ENCODE measurements at regions not wholly inside any gene's neighbourhood (a gene's known extent, or its start where the extent isn't known, plus 50 kb on each side); places are given as distances from the start of the nearest gene placed in this dataset.

DNA sequence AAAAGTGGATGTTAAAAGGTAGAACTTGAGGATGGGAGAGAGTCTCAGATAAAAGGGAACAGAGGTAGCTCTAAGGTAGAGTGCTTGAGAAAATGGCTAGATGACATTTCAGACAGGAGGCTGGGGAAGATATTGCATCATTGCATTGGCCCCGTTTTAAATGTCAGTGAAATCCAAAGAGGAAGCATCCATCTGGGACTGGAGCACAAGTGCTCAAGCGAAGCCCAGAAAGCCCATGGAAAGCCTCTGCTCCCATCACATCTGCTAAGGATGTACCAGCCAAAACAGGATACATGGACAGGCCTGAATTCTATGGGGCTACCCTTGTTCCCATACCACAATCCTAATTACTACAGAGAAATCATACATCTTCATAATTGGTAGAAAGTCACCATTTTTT, 581.5 kb upstream of the TMEM132C start:
- H3K23ac ChIP-seq (ENCODE audit: low read depth, low read length, poor library complexity), result no peak overlapping the region
- no peak for DNase-seq (ENCODE audit: low spot score)
- WGBS, 2 donors (ENCODE audit: extremely low coverage in 2 of 2, insufficient read length in 2 of 2, insufficient replicate concordance in 1 of 2), result no CpG with 5 or more reads among the region's 2 CpGs

DNA sequence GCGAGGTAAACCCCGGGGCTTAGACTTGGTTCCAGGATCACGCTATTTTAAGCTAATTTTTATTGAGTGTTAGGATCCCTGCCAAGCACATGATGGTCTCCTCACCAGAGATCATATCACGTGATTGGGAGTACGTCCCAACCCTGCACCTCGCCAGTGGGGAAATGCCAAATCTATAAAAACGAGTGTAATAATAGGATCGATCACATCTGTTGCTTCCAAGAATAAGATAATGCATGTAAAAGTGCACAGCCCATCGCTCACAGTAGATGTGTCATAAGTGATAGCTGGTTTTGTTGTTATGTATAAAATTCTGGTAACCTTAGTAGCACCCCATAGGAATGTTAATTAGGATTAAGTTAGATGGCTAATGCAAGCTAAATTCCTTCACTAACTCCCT, 581.0 kb upstream of the TMEM132C start:
- no peak overlapping the region for H3K4me2 ChIP-seq (ENCODE audit: insufficient read depth, low read length, poor library complexity, severe bottlenecking)
- no peak overlapping the region for H3K14ac ChIP-seq (ENCODE audit: low read length)
- H3K18ac ChIP-seq (ENCODE audit: low read length), result no peak overlapping the region
- no peak overlapping the region for H3K27ac ChIP-seq (replicated peaks; ENCODE audit: low read length)
- H2BK12ac ChIP-seq (ENCODE audit: low read length), result no peak overlapping the region
- H4K91ac ChIP-seq (ENCODE audit: low read depth, low read length, poor library complexity), result no peak overlapping the region
- DNase-seq (ENCODE audit: low spot score), result no peak
- no peak overlapping the region for H3K9ac ChIP-seq (ENCODE audit: low read depth, low read length, poor library complexity)
- no CpG with 5 or more reads among the region's 9 CpGs for WGBS, 2 donors (ENCODE audit: extremely low coverage in 2 of 2, insufficient read length in 2 of 2, insufficient replicate concordance in 1 of 2)
- no peak overlapping the region for H2BK5ac ChIP-seq (ENCODE audit: low read length)
- no peaks in the 10 kb centered on the region for H3K36me3 ChIP-seq (replicated peaks in 1 of 2; ENCODE audit: control insufficient read depth in 2 of 2, insufficient read depth in 2 of 2, low read length in 2 of 2)
- H2BK120ac ChIP-seq (ENCODE audit: low read depth, low read length), result no peak overlapping the region
- no peak overlapping the region for H3K23ac ChIP-seq (ENCODE audit: low read depth, low read length, poor library complexity)
- H3K4me3 ChIP-seq (ENCODE audit: low read length in 2 of 2), result no peak overlapping the region
- H3K27me3 ChIP-seq (ENCODE audit: control insufficient read depth in 3 of 3, insufficient read depth in 3 of 3, low read depth in 1 of 3, low read length in 3 of 3), result no peaks in the 10 kb centered on the region
- no peaks in the 10 kb centered on the region for H3K79me1 ChIP-seq (ENCODE audit: low read depth, low read length)
- no peak overlapping the region for H2AK5ac ChIP-seq (ENCODE audit: low read depth, low read length)
- H3K4me1 ChIP-seq (ENCODE audit: control insufficient read depth in 2 of 2, insufficient read depth in 1 of 2, low read depth in 1 of 2, low read length in 2 of 2), result no peaks in the 10 kb centered on the region
- H3K9me3 ChIP-seq (replicated peaks in 1 of 2; ENCODE audit: control insufficient read depth in 2 of 2, insufficient read depth in 1 of 2, low read depth in 1 of 2, low read length in 2 of 2), result peaks cover 0 to 2% of the 10 kb centered on the region in 2 donors
- H2BK15ac ChIP-seq (ENCODE audit: low read length), result no peak overlapping the region
- H4K8ac ChIP-seq (ENCODE audit: low read depth, low read length), result no peak overlapping the region
- no peak overlapping the region for H3K4ac ChIP-seq (ENCODE audit: low read length)
- H2AFZ ChIP-seq (ENCODE audit: low read length), result no peak overlapping the region

More for the DNA sequence above, 581.5 kb upstream of the TMEM132C start:
- H2AK5ac ChIP-seq (ENCODE audit: low read depth, low read length), result no peak overlapping the region
- no peak overlapping the region for H2BK120ac ChIP-seq (ENCODE audit: low read depth, low read length)
- H4K8ac ChIP-seq (ENCODE audit: low read depth, low read length), result no peak overlapping the region
- H3K4me1 ChIP-seq (ENCODE audit: control insufficient read depth in 2 of 2, insufficient read depth in 1 of 2, low read depth in 1 of 2, low read length in 2 of 2), result no peaks in the 10 kb centered on the region
- H3K27ac ChIP-seq (replicated peaks; ENCODE audit: low read length), result no peak overlapping the region
- no peak overlapping the region for H2BK5ac ChIP-seq (ENCODE audit: low read length)
- H3K4ac ChIP-seq (ENCODE audit: low read length), result no peak overlapping the region
- no peak overlapping the region for H3K4me2 ChIP-seq (ENCODE audit: insufficient read depth, low read length, poor library complexity, severe bottlenecking)
- no peak overlapping the region for H2BK15ac ChIP-seq (ENCODE audit: low read length)
- no peaks in the 10 kb centered on the region for H3K36me3 ChIP-seq (replicated peaks in 1 of 2; ENCODE audit: control insufficient read depth in 2 of 2, insufficient read depth in 2 of 2, low read length in 2 of 2)
- H4K91ac ChIP-seq (ENCODE audit: low read depth, low read length, poor library complexity), result no peak overlapping the region
- H3K9ac ChIP-seq (ENCODE audit: low read depth, low read length, poor library complexity), result no peak overlapping the region
- H3K4me3 ChIP-seq (ENCODE audit: low read length in 2 of 2), result no peak overlapping the region
- peaks cover 0 to 2% of the 10 kb centered on the region in 2 donors for H3K9me3 ChIP-seq (replicated peaks in 1 of 2; ENCODE audit: control insufficient read depth in 2 of 2, insufficient read depth in 1 of 2, low read depth in 1 of 2, low read length in 2 of 2)
- H3K14ac ChIP-seq (ENCODE audit: low read length), result no peak overlapping the region
- H2AFZ ChIP-seq (ENCODE audit: low read length), result no peak overlapping the region
- H3K18ac ChIP-seq (ENCODE audit: low read length), result no peak overlapping the region
- no peak overlapping the region for H2BK12ac ChIP-seq (ENCODE audit: low read length)
- H3K27me3 ChIP-seq (ENCODE audit: control insufficient read depth in 3 of 3, insufficient read depth in 3 of 3, low read depth in 1 of 3, low read length in 3 of 3), result no peaks in the 10 kb centered on the region
- no peaks in the 10 kb centered on the region for H3K79me1 ChIP-seq (ENCODE audit: low read depth, low read length)

DNA sequence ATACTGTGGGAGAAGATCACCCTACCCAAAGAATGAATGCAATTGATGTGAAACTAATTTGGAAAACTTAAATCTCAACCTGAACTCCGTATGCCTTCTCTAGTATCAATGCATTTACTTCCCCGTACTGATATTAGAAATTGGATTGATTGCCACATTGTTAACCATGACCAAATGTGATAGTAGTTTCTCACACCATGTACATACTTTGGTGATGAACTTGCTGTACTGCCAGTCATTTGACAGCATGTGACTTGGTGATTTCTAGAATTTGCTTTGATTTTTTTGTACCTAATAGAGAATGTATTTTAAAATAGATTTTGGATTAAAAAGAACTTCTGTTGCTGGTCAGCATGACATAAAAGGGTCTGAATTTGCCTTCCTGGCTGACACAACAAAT, 579.8 kb upstream of the TMEM132C start:
- Histone ChIP-seq H2BK5ac (ENCODE audit: low read length) (no peak overlapping the region), H4K8ac (ENCODE audit: low read depth, low read length) (no peak overlapping the region), H2BK120ac (ENCODE audit: low read depth, low read length) (no peak overlapping the region), H2BK12ac (ENCODE audit: low read length) (no peak overlapping the region), H4K91ac (ENCODE audit: low read depth, low read length, poor library complexity) (no peak overlapping the region), H3K4me2 (ENCODE audit: insufficient read depth, low read length, poor library complexity, severe bottlenecking) (no peak overlapping the region), H3K9me3 (replicated peaks in 1 of 2; ENCODE audit: control insufficient read depth in 2 of 2, insufficient read depth in 1 of 2, low read depth in 1 of 2, low read length in 2 of 2) (peaks cover 0 to 2% of the 10 kb centered on the region in 2 donors), H3K14ac (ENCODE audit: low read length) (no peak overlapping the region), H2AFZ (ENCODE audit: low read length) (no peak overlapping the region), H3K27me3 (ENCODE audit: control insufficient read depth in 3 of 3, insufficient read depth in 3 of 3, low read depth in 1 of 3, low read length in 3 of 3) (no peaks in the 10 kb centered on the region), H3K79me1 (ENCODE audit: low read depth, low read length) (no peaks in the 10 kb centered on the region), H3K36me3 (replicated peaks in 1 of 2; ENCODE audit: control insufficient read depth in 2 of 2, insufficient read depth in 2 of 2, low read length in 2 of 2) (no peaks in the 10 kb centered on the region), H3K4ac (ENCODE audit: low read length) (no peak overlapping the region), H3K18ac (ENCODE audit: low read length) (no peak overlapping the region), H3K4me1 (ENCODE audit: control insufficient read depth in 2 of 2, insufficient read depth in 1 of 2, low read depth in 1 of 2, low read length in 2 of 2) (no peaks in the 10 kb centered on the region), H2AK5ac (ENCODE audit: low read depth, low read length) (no peak overlapping the region), H2BK15ac (ENCODE audit: low read length) (no peak overlapping the region), H3K27ac (replicated peaks; ENCODE audit: low read length) (no peak overlapping the region), H3K4me3 (ENCODE audit: low read length in 2 of 2) (no peak overlapping the region), H3K9ac (ENCODE audit: low read depth, low read length, poor library complexity) (no peak overlapping the region), H3K23ac (ENCODE audit: low read depth, low read length, poor library complexity) (no peak overlapping the region)
- no CpG with 5 or more reads among the region's 2 CpGs for WGBS, 2 donors (ENCODE audit: extremely low coverage in 2 of 2, insufficient read length in 2 of 2, insufficient replicate concordance in 1 of 2)
- DNase-seq (ENCODE audit: low spot score), result no peak

DNA sequence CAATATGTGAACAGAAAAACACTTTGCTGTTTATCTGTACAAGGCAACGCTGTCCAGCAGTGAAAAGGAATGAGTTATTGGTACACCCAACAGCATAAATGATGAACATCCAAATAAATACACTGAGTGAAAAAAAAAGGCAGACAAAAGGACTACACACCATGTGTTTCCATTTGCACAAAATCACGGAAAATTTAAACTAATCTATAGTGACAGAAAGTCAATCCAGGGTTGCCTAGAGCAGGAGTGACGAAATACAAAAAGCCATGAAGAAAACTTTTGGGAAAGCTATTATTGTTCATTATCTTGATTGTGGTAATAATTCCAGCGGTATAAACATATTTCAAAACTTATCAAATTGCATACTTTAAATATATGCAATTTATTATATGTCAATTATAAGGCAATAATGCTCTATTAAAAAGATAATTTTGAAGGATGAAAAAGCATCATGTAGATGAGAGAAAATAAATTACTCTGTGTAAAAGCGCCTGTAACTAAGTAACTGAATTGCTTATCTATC, 578.0 kb upstream of the TMEM132C start:
- no peak overlapping the region for H3K18ac ChIP-seq (ENCODE audit: low read length)
- no peak overlapping the region for H4K8ac ChIP-seq (ENCODE audit: low read depth, low read length)
- H2AK5ac ChIP-seq (ENCODE audit: low read depth, low read length), result no peak overlapping the region
- DNase-seq (ENCODE audit: low spot score), result no peak
- H2BK12ac ChIP-seq (ENCODE audit: low read length), result no peak overlapping the region
- no peak overlapping the region for H4K91ac ChIP-seq (ENCODE audit: low read depth, low read length, poor library complexity)
- no peak overlapping the region for H3K4ac ChIP-seq (ENCODE audit: low read length)
- H3K27ac ChIP-seq (replicated peaks; ENCODE audit: low read length), result no peak overlapping the region
- H2BK5ac ChIP-seq (ENCODE audit: low read length), result no peak overlapping the region
- no peak overlapping the region for H2BK120ac ChIP-seq (ENCODE audit: low read depth, low read length)
- no peak overlapping the region for H3K4me3 ChIP-seq (ENCODE audit: low read length in 2 of 2)
- no peaks in the 10 kb centered on the region for H3K79me1 ChIP-seq (ENCODE audit: low read depth, low read length)
- WGBS, 2 donors (ENCODE audit: extremely low coverage in 2 of 2, insufficient read length in 2 of 2, insufficient replicate concordance in 1 of 2), result no CpG with 5 or more reads among the region's 5 CpGs
- no peaks in the 10 kb centered on the region for H3K36me3 ChIP-seq (replicated peaks in 1 of 2; ENCODE audit: control insufficient read depth in 2 of 2, insufficient read depth in 2 of 2, low read length in 2 of 2)
- no peaks in the 10 kb centered on the region for H3K4me1 ChIP-seq (ENCODE audit: control insufficient read depth in 2 of 2, insufficient read depth in 1 of 2, low read depth in 1 of 2, low read length in 2 of 2)
- H3K9me3 ChIP-seq (replicated peaks in 1 of 2; ENCODE audit: control insufficient read depth in 2 of 2, insufficient read depth in 1 of 2, low read depth in 1 of 2, low read length in 2 of 2), result peaks cover 0 to 2% of the 10 kb centered on the region in 2 donors
- no peak overlapping the region for H3K14ac ChIP-seq (ENCODE audit: low read length)
- no peak overlapping the region for H3K9ac ChIP-seq (ENCODE audit: low read depth, low read length, poor library complexity)
- H2AFZ ChIP-seq (ENCODE audit: low read length), result no peak overlapping the region
- H3K4me2 ChIP-seq (ENCODE audit: insufficient read depth, low read length, poor library complexity, severe bottlenecking), result no peak overlapping the region
- no peak overlapping the region for H2BK15ac ChIP-seq (ENCODE audit: low read length)
- no peaks in the 10 kb centered on the region for H3K27me3 ChIP-seq (ENCODE audit: control insufficient read depth in 3 of 3, insufficient read depth in 3 of 3, low read depth in 1 of 3, low read length in 3 of 3)
- no peak overlapping the region for H3K23ac ChIP-seq (ENCODE audit: low read depth, low read length, poor library complexity)
